H1 (cell line): ENCODE measurements at regions not wholly inside any gene's neighbourhood (a gene's known extent, or its start where the extent isn't known, plus 50 kb on each side); places are given as distances from the start of the nearest gene placed in this dataset.

ENCODE experiments used
- CTCF ChIA-PET: fragments of 300-600 bp; sonication (Branson Sonifier 250); formaldehyde crosslinking; loops from one replicate; lab custom pipeline; 2021; ENCODE audit not compliant: partially characterized antibody; lab: Charles Lee
- POLR2A ChIA-PET: fragments of 300-600 bp; sonication (Branson Sonifier 250); formaldehyde crosslinking; loops from one replicate; lab custom pipeline; 2021; ENCODE audit warnings: inconsistent platforms; ENCODE audit not compliant: partially characterized antibody; lab: Charles Lee
- DNase-seq, 2 experiments: peaks; one replicate each; pipeline versions ENCODE4 v3.0.0 to v3.0.0-alpha.2; 2010 to 2022; ENCODE audit warnings: low spot score in 2 of 2, low read depth in 1 of 2, mixed read lengths in 1 of 2
- FAIRE-seq: peaks from 2 replicates; lab custom pipeline; 2011; peaks lifted over from hg19 to GRCh38; lab: Jason Lieb, UNC
- H2AFZ ChIP-seq: 2 replicates; pipeline ENCODE4 v1.8.1; 2012; ENCODE audit warnings: low read length, inconsistent platforms
- H2AK5ac ChIP-seq: 2 replicates; pipeline ENCODE4 v1.6.1; 2013; ENCODE audit warnings: low read depth, low read length
- H2BK120ac ChIP-seq: replicated peaks from 2 replicates; pipeline ENCODE3; 2013; ENCODE audit warnings: low read depth, low read length, inconsistent platforms
- H2BK12ac ChIP-seq: 2 replicates; pipeline ENCODE4 v1.6.1; 2013; ENCODE audit warnings: low read depth, low read length
- H2BK15ac ChIP-seq: 2 replicates; pipeline ENCODE4 v1.6.1; 2013; ENCODE audit warnings: low read length
- H2BK20ac ChIP-seq: 2 replicates; pipeline ENCODE4 v1.6.1; 2013; ENCODE audit warnings: low read length
- H2BK5ac ChIP-seq: 2 replicates; pipeline ENCODE4 v1.6.1; 2013; ENCODE audit warnings: low read depth, low read length
- H3K14ac ChIP-seq: 2 replicates; pipeline ENCODE4 v1.6.1; 2013; ENCODE audit warnings: inconsistent platforms; ENCODE audit not compliant: insufficient read length
- H3K18ac ChIP-seq: 2 replicates; pipeline ENCODE4 v1.6.1; 2013; ENCODE audit warnings: low read length; ENCODE audit errors: extremely low read depth
- H3K23ac ChIP-seq: 2 replicates; pipeline ENCODE4 v1.6.1; 2013; ENCODE audit warnings: inconsistent platforms; ENCODE audit not compliant: insufficient read length
- H3K23me2 ChIP-seq: 2 replicates; pipeline ENCODE4 v1.6.1; 2013; ENCODE audit warnings: low read depth, low read length
- H3K27ac ChIP-seq: 2 replicates; pipeline ENCODE4 v1.6.1; 2011; ENCODE audit warnings: low read depth, low read length, inconsistent platforms
- H3K27me3 ChIP-seq, 4 experiments: replicated peaks in 1 of 4; 1 replicate in 1 of 4; 2 replicates in 3 of 4; pipeline versions ENCODE4 v1.6.1 to v1.8.1; 2011 to 2013; ENCODE audit warnings: low read length in 3 of 4, mild to moderate bottlenecking in 3 of 4, inconsistent platforms in 2 of 4, mixed read lengths in 2 of 4, moderate library complexity in 1 of 4; ENCODE audit not compliant: control insufficient read depth in 3 of 4, insufficient read depth in 3 of 4; ENCODE audit errors: extremely low read depth in 1 of 4
- H3K36me3 ChIP-seq, 4 experiments: 2 replicates each; pipeline versions ENCODE4 v1.6.1 to v1.8.1; 2011 to 2013; ENCODE audit warnings: mild to moderate bottlenecking in 4 of 4, low read length in 3 of 4, moderate library complexity in 2 of 4, control low read depth in 1 of 4, inconsistent platforms in 1 of 4; ENCODE audit not compliant: insufficient read depth in 4 of 4, control insufficient read depth in 2 of 4
- H3K4ac ChIP-seq: replicated peaks from 2 replicates; pipeline ENCODE3; 2013; ENCODE audit warnings: low read length, low read depth, mixed read lengths, inconsistent platforms; ENCODE audit not compliant: insufficient read length
- H3K4me1 ChIP-seq, 4 experiments: replicated peaks in 1 of 4; 1 replicate in 1 of 4; 2 replicates in 3 of 4; pipeline versions ENCODE4 v1.6.1 to v1.8.1; 2011 to 2013; ENCODE audit warnings: low read length in 3 of 4, inconsistent platforms in 2 of 4, mixed read lengths in 1 of 4; ENCODE audit not compliant: insufficient read depth in 4 of 4, control insufficient read depth in 3 of 4
- H3K4me2 ChIP-seq, 2 experiments: 2 replicates each; pipeline versions ENCODE4 v1.6.1 to v1.8.1; 2011 to 2013; ENCODE audit warnings: low read depth in 2 of 2, low read length in 2 of 2, control low read depth in 1 of 2, inconsistent platforms in 1 of 2, mild to moderate bottlenecking in 1 of 2; ENCODE audit not compliant: insufficient read depth in 1 of 2
- H3K4me3 ChIP-seq, 4 experiments: fragments of 200-600, 300-600 bp in 1 of 4; sonication (generic), shearing (Covaris generic), sonication (Bioruptor Twin) in 1 of 4; 2 replicates each; pipeline versions ENCODE4 v1.5.1 to v1.8.1; 2011 to 2016; ENCODE audit warnings: low read length in 4 of 4, low read depth in 3 of 4, control low read depth in 2 of 4, inconsistent platforms in 2 of 4, mild to moderate bottlenecking in 2 of 4, mixed read lengths in 1 of 4, moderate library complexity in 1 of 4; ENCODE audit not compliant: insufficient read depth in 2 of 4; ENCODE audit errors: extremely low read depth in 1 of 4
- H3K56ac ChIP-seq: replicated peaks from 2 replicates; pipeline ENCODE3; 2013; ENCODE audit warnings: low read depth, mild to moderate bottlenecking, mixed read lengths, low read length, inconsistent platforms; ENCODE audit not compliant: insufficient read length
- H3K79me1 ChIP-seq: 2 replicates; pipeline ENCODE4 v1.6.1; 2013; ENCODE audit warnings: low read depth, low read length, control low read depth
- H3K79me2 ChIP-seq, 2 experiments: 2 replicates each; pipeline versions ENCODE4 v1.6.1 to v1.8.1; 2012 to 2013; ENCODE audit warnings: low read length in 2 of 2, mild to moderate bottlenecking in 2 of 2, inconsistent platforms in 1 of 2; ENCODE audit not compliant: insufficient read depth in 2 of 2, control insufficient read depth in 1 of 2
- H3K9ac ChIP-seq, 4 experiments: replicated peaks in 1 of 4; 1 replicate in 1 of 4; 2 replicates in 3 of 4; pipeline versions ENCODE4 v1.6.1 to v1.8.1; 2011 to 2013; ENCODE audit warnings: low read depth in 3 of 4, low read length in 3 of 4, control low read depth in 2 of 4, mild to moderate bottlenecking in 2 of 4, moderate library complexity in 2 of 4, inconsistent platforms in 1 of 4; ENCODE audit errors: extremely low read depth in 1 of 4
- H3K9me3 ChIP-seq, 2 experiments: 2 replicates each; pipeline versions ENCODE4 v1.6.1 to v1.8.1; 2012 to 2013; ENCODE audit warnings: mild to moderate bottlenecking in 2 of 2, moderate library complexity in 2 of 2, control low read depth in 1 of 2, inconsistent platforms in 1 of 2, low read depth in 1 of 2, low read length in 1 of 2, mixed read lengths in 1 of 2; ENCODE audit not compliant: insufficient read depth in 2 of 2
- H4K20me1 ChIP-seq, 2 experiments: replicated peaks in 1 of 2; 2 replicates each; pipeline versions ENCODE3 to v1.8.1; 2011 to 2013; ENCODE audit warnings: inconsistent platforms in 2 of 2, low read length in 2 of 2, mild to moderate bottlenecking in 1 of 2; ENCODE audit not compliant: insufficient read depth in 2 of 2, control insufficient read depth in 1 of 2
- H4K5ac ChIP-seq: 2 replicates; pipeline ENCODE4 v1.6.1; 2013; ENCODE audit warnings: low read length, low read depth, mixed read lengths, inconsistent platforms; ENCODE audit not compliant: insufficient read length
- H4K8ac ChIP-seq: 2 replicates; pipeline ENCODE4 v1.8.0; 2013; ENCODE audit warnings: mild to moderate bottlenecking, moderate library complexity, low read length, inconsistent platforms; ENCODE audit not compliant: insufficient read depth; ENCODE audit errors: extremely low read depth
- H4K91ac ChIP-seq: replicated peaks from 2 replicates; pipeline ENCODE3; 2013; ENCODE audit warnings: low read length, mixed read lengths, inconsistent platforms; ENCODE audit not compliant: insufficient read length
- ASH2L ChIP-seq: fragments of 200-600, 300-600 bp; sonication (generic); IDR thresholded peaks from one replicate; pipeline ENCODE4 v1.7.1; 2017; ENCODE audit warnings: low read length
- EP300 ChIP-seq, 2 experiments: IDR thresholded peaks; 1 replicate in 1 of 2; 2 replicates in 1 of 2; pipeline ENCODE4 v1.6.1; 2011 to 2012; ENCODE audit warnings: low read depth in 2 of 2, low read length in 2 of 2, mild to moderate bottlenecking in 2 of 2, borderline replicate concordance in 1 of 2, inconsistent platforms in 1 of 2, moderate library complexity in 1 of 2
- WGBS, 2 experiments: shearing (Covaris generic) in 1 of 2; methylation state at CpG; one replicate each; pipeline versions ENCODE4 v1.1.6 to v1.1.7; 2013 to 2015; ENCODE audit warnings: low lambda C conversion rate in 2 of 2, mixed read lengths in 2 of 2, inconsistent platforms in 1 of 2, low coverage in 1 of 2, missing lambda C conversion rate in 1 of 2; ENCODE audit not compliant: insufficient replicate concordance in 2 of 2, insufficient coverage in 1 of 2, insufficient read length in 1 of 2; ENCODE audit errors: extremely low coverage in 1 of 2, missing lambda C conversion rate in 1 of 2; 5-methylcytosine and 5-hydroxymethylcytosine counted together

- Histone ChIP-seq H3K79me1 (no peaks in the 10 kb centered on the region), H2BK15ac (no peak overlapping the region), H3K14ac (no peak overlapping the region), H3K23ac (no peak overlapping the region), H2BK5ac (0 out of 2 replicates have a peak overlapping the region, but pooled peaks have one; percentile 36), H3K56ac (no peak overlapping the region), H3K4ac (peak overlapping the region; percentile 16), H3K9ac (no peak overlapping the region), H3K36me3 (no peaks in the 10 kb centered on the region), H2AK5ac (no peak overlapping the region; the same call in 1 of the 2 replicates), H4K20me1 (no peaks in the 10 kb centered on the region), H2BK20ac (peak overlapping the region; percentile 21; the same call in 1 of the 2 replicates), H3K79me2 (no peaks in the 10 kb centered on the region), H4K91ac (peak overlapping the region; percentile 22), H2BK12ac (peak overlapping the region; percentile 71; the same call in 1 of the 2 replicates), H2BK120ac (no peak overlapping the region), H3K4me2 (0 out of 4 replicates have a peak overlapping the region, but pooled peaks of 1 of the 2 experiments have one; percentile 10), H3K4me3 (no peak overlapping the region), H3K18ac (no peak overlapping the region), H4K5ac (no peak overlapping the region), H3K27me3 (no peaks in the 10 kb centered on the region), H3K4me1 (peaks cover 0 to 20% (median 11%) of the 10 kb centered on the region in 4 experiments; a peak in 6 of 7 replicates), H2AFZ (0 out of 2 replicates have a peak overlapping the region, but pooled peaks have one; percentile 10), H3K23me2 (no peaks in the 10 kb centered on the region), H3K9me3 (no peaks in the 10 kb centered on the region), H4K8ac (peak overlapping the region; percentile 60; the same call in 1 of the 2 replicates), H3K27ac (no peak overlapping the region)
- no peak for TF ChIP-seq EP300 (IDR thresholded peaks at IDR 0.05; ENCODE audit: borderline replicate concordance in 1 of 2, low read depth in 2 of 2, low read length in 2 of 2)
- no peak for TF ChIP-seq ASH2L
- FAIRE-seq: no peak
- CTCF ChIA-PET: interaction anchor here (0.6 kb wide), 1 partner anchor 196 kb away, joined by 3 read pairs; no protein-coding TSS in a partner anchor
- 82% methylated on average over 7 of the region's 7 CpGs; no CpG with 5 or more reads in 1 of the 2 experiments for WGBS, 2 experiments
- no peak for DNase-seq
- POLR2A ChIA-PET: interaction anchor here (0.7 to 0.8 kb wide), 3 partner anchors 15 to 24 kb away, joined by 3 to 4 read pairs (median 3); no protein-coding TSS in a partner anchor
Measured at GRCh38 chr6:43909474-43910148, 139.6 kb downstream of the VEGFA start.
